Neural crest cell (in vitro differentiated cells): ENCODE measurements at regions not wholly inside any gene's neighbourhood (a gene's known extent, or its start where the extent isn't known, plus 50 kb on each side); places are given as distances from the start of the nearest gene placed in this dataset.

Source experiments
- DNase-seq: peaks from one replicate; pipeline ENCODE4 v3.0.0; 2021; ENCODE audit warnings: low read depth, mixed read lengths, low spot score
- H3K27ac Mint-ChIP-seq: one replicate; pipeline ENCODE4 v1.8.0; 2021; ENCODE audit warnings: mild to moderate bottlenecking, mixed read lengths; ENCODE audit not compliant: unreplicated experiment
- H3K27me3 Mint-ChIP-seq: 2 replicates; pipeline ENCODE4 v1.8.0; 2021; ENCODE audit warnings: low read depth, mild to moderate bottlenecking, mixed read lengths
- H3K36me3 Mint-ChIP-seq: 2 replicates; pipeline ENCODE4 v1.8.0; 2021; ENCODE audit warnings: low read depth, mild to moderate bottlenecking, mixed read lengths
- H3K4me1 Mint-ChIP-seq: 2 replicates; pipeline ENCODE4 v1.8.0; 2021; ENCODE audit warnings: mixed read lengths
- H3K4me3 Mint-ChIP-seq: one replicate; pipeline ENCODE4 v1.8.0; 2021; ENCODE audit warnings: mild to moderate bottlenecking, mixed read lengths
- H3K9me3 Mint-ChIP-seq: 2 replicates; pipeline ENCODE4 v1.8.0; 2021; ENCODE audit warnings: mixed read lengths
- CTCF ChIP-seq: fragments of 200-600 bp; sonication (generic); conservative IDR thresholded peaks from 2 replicates; pipeline ENCODE4 v1.5.0; 2021; ENCODE audit warnings: antibody characterized with exemption, mild to moderate bottlenecking

GRCh38 chr6:51337277-51337676 lies 518.6 kb downstream of the TFAP2B start:
- no peak for TF ChIP-seq CTCF
- Mint-ChIP-seq H3K9me3 (peaks cover 2% of the 10 kb centered on the region), H3K27ac (no peak overlapping the region), H3K27me3 (no peaks in the 10 kb centered on the region), H3K4me1 (no peaks in the 10 kb centered on the region), H3K36me3 (peaks cover 3% of the 10 kb centered on the region), H3K4me3 (no peak overlapping the region)
- no peak for DNase-seq

DNA sequence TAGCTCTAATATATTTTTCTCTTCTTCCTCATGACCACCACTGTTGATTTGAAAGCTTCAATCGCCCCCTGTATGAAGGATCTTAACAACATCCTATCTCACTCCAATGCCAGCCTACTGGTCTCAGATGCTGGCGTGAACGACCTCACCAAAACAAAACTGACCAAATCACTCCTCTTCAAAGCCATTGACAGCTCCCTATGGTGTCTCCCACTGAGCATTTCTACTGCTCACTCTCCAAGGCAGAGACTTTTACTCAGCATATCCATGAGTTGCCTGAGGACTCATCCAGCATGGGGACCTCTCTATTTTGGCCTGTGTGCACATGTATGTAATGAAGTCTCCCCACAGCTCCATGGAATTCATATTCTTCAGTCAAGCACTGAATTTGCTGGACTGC lies 520.4 kb downstream of the TFAP2B start:
- Mint-ChIP-seq H3K4me3 (no peak overlapping the region), H3K9me3 (no peaks in the 10 kb centered on the region), H3K36me3 (no peaks in the 10 kb centered on the region), H3K27me3 (no peaks in the 10 kb centered on the region), H3K4me1 (no peaks in the 10 kb centered on the region), H3K27ac (no peak overlapping the region)
- no peak for DNase-seq
- no peak for TF ChIP-seq CTCF

DNA sequence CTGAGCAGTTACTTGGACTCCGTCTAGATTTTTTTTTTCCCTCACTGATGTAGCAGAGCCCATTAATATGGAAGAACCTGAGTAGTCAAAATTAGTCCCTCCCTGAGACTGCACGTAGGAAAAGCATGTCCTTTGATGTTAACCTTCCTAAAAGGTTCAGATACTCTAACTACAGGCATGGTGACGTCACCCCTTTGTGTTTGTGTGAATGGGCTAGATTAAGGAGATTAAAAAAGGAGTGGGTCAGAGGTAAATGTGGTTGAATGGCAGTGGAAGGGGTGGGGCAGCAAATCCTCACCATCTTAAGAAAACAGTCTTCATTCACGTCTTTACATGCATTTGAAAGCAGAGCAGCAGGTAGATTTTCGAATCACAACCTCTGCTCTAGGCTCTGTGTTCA lies 521.1 kb downstream of the TFAP2B start:
- Mint-ChIP-seq H3K36me3 (peaks cover under 1% of the 10 kb centered on the region), H3K9me3 (peaks cover 1% of the 10 kb centered on the region), H3K4me1 (no peaks in the 10 kb centered on the region), H3K4me3 (no peak overlapping the region), H3K27me3 (no peaks in the 10 kb centered on the region), H3K27ac (no peak overlapping the region)
- TF ChIP-seq CTCF: no peak
- no peak for DNase-seq

- H3K4me3 Mint-ChIP-seq: no peak overlapping the region
- no peak for DNase-seq
- no peak overlapping the region for H3K27ac Mint-ChIP-seq
- H3K9me3 Mint-ChIP-seq: peaks cover 18% of the 10 kb centered on the region
- no peaks in the 10 kb centered on the region for H3K27me3 Mint-ChIP-seq
- no peaks in the 10 kb centered on the region for H3K4me1 Mint-ChIP-seq
- peaks cover 12% of the 10 kb centered on the region for H3K36me3 Mint-ChIP-seq
- no peak for TF ChIP-seq CTCF
These were observed 523.7 kb downstream of the TFAP2B start for GRCh38 chr6:51342393-51342792.

GRCh38 chr6:51349857-51350256 lies 531.2 kb downstream of the TFAP2B start:
- DNase-seq: peak; percentile 14

More at GRCh38 chr6:51349857-51350256, 531.2 kb downstream of the TFAP2B start:
- peak overlapping the region; percentile 24 for H3K4me3 Mint-ChIP-seq
- H3K4me1 Mint-ChIP-seq: peaks cover 36% of the 10 kb centered on the region
- TF ChIP-seq CTCF: no peak
- H3K27me3 Mint-ChIP-seq: no peaks in the 10 kb centered on the region
- H3K27ac Mint-ChIP-seq: peak overlapping the region; percentile 96
- H3K36me3 Mint-ChIP-seq: peaks cover 16% of the 10 kb centered on the region
- H3K9me3 Mint-ChIP-seq: peaks cover 18% of the 10 kb centered on the region
